ENCODE measurements at regions not wholly inside any gene's neighbourhood (a gene's known extent, or its start where the extent isn't known, plus 50 kb on each side); places are given as distances from the start of the nearest gene placed in this dataset.

DNA sequence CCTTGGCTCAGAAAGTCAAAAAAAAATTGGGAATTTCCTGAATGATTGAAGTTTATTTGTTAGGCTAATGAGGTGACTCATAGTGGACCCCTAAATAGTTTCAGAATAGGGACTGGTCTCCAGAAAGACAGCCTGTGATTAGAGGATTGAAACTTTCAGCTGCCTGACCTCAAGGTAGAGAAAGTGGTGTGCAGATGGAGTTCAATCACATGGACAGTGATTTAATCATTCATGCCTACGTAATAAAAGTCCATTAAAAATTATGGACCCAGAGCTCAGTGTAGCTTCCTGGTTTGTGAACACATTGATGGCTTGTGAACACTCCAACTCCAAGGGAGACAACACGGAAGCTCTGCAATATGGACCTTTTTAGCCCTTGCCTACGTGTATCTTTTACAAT, 533.2 kb upstream of the PCDH9 start:
- TF ChIP-seq CTCF (conservative IDR thresholded peaks at IDR 0.05; ENCODE audit: low read depth, low read length) (no peak), EZH2 (IDR thresholded peaks at IDR 0.05; ENCODE audit: low read length, unreplicated experiment) (no peak)

All from PC-3 (cell line).